ENCODE measurements at regions not wholly inside any gene's neighbourhood (a gene's known extent, or its start where the extent isn't known, plus 50 kb on each side); places are given as distances from the start of the nearest gene placed in this dataset.

DNA sequence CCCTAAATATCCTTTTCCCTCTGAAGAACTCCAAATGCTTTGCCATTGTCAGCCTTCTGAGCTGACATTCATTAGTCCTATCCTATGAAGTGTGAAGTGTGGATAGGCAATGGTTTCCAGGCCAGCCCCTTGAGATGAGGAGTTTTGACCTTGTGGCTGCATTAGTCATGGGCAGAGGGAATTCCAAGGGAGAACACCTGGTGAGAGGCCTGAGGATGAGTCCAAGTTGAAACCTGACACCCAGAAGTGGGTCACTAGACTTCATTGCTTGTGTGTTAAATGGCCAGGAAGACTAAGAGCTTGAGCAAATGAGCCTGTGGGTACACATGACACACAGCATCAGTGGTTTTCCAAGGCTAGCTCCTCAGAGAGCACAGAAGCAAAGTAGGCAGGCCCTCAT lies 260.8 kb downstream of the SKAP2 start:
- DNase-seq (ENCODE audit: low spot score): no peak

DNA sequence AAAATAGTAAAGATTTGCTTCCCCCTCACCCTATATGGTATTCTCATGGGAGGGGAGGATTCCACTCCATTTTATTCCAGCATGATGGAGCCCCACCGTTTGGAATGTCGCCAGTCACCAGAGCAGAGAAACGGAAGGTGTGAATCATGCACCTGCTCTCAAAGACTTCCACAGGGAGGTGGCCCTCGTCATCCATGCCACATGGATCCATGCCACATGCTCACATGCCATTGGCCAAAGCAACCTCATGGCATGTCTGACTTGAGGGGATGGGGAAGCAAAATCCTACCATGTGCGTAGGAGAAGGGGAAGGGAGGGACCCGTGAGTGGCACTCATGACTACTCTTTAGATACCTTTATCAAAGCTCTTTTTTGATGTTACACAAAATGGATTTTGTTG lies 256.0 kb downstream of the SKAP2 start:
- no peak for DNase-seq (ENCODE audit: low spot score)

DNA sequence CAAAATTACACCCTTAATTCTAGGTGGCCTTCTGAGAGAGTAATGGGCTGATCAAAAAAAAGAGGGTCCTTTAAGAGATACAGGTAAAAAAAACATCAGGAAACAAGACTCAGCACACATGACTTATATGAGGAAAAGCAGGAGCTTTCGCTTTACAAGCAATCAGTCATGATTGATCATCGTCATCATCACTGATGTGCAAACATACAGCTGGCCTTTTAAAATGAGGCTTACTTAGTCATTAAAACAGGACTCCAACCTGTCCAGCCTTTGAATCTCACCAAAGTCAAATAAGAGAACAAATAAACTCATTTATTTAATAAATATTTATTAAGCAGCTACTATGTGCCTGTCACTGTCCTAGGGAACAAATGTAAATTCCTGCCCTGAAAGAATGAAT lies 255.3 kb downstream of the SKAP2 start:
- no peak for DNase-seq (ENCODE audit: low spot score)

DNA sequence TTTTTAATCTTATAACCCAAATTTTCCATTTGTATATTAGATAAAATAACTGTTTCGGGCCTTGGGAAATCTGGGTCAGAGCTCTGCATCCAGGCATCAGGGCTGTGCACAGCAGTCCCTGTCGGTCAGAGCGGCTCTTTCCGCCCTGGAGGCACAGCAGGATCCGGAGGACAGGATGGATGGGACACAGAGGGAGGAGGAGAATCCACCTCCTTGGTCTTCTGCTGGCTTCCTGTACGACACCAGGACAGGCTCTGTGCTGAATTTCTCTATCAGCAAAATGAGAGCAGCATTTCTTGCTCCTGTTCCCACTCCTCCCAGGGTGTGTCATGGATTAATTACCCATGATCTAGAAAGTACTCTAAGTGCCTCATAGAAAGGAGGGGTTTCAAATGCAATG lies 254.9 kb downstream of the SKAP2 start:
- DNase-seq (ENCODE audit: low spot score): no peak

DNA sequence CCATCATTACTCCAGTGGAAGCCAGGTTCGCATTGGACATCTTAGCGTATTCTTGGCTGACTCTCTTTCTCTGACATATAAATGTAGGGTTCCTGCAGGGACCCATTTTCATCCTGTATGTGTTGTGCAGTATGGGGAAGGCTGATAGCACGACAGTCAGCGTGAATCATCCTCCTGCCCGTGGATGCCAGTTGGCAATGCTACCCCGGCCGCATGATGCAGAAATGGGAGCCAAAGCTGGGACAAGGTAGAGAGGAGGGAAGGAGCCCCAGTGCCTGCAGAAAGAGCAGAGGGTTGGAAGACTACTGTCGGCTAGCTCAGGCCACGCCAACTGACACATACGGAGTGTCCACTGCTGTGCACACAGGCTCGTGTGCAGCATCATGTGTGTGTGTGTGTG lies 251.6 kb downstream of the SKAP2 start:
- no peak for DNase-seq (ENCODE audit: low spot score)

DNA sequence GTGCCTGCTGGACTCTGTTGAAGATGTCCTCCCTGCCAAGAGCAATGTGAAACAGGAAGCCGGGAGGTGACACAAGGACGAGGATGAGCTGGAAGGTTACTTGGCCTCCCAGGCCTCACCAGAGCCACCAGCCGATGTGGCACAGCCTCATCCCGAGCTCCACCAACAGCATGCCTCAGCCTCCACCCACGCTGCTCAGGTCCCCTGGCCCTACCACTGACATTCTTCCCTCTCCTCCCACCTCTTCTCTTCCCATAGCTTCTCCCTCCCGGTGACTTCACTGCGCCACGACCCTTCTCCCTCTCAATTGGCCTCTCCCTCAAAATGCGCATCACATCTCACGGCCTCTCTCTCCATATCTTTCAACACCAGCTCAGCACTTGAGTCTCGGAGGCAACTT lies 249.9 kb downstream of the SKAP2 start:
- DNase-seq (ENCODE audit: low spot score): no peak

DNA sequence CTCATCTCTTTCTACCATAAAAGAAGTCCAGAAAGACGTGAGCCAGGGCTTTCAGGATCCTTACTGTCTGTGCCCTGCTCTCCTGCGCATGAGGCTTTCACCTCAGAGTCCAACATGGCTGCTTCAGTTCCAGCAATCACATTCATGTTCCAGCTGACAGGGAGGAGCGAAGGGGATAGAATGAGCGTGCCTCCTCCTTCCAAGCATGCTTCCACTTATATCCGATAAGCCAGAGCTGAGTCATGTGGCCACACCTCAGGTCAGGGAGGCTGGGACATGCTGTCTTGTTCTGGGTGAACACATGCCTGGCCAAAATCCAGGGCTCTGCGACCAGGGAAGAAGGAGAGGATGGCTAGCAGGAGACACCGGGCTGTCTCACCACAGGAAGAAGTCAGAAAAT lies 248.2 kb downstream of the SKAP2 start:
- no peak for DNase-seq (ENCODE audit: low spot score)

DNA sequence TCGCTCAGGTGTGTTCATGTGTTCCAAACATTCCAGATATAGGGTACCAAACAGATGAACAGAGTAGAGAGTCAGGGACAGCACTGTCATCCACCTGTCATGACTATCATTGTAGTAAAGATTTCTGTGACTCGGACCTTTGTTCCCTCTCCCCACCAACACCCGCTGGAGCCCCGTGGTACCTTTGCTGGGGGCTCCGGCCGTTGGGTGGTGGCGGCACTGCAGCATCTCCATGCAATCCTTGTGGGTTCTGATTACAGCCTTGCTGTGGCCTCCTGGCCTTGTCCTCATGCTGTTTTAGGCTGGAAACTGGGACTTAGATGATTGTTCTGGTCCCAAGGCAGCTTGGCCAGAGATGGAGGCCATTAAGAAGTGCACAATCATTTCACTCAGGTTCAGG lies 247.3 kb downstream of the SKAP2 start:
- DNase-seq (ENCODE audit: low spot score): no peak

Measured in activated CD4-positive, alpha-beta T cell treated with anti-CD3 and anti-CD28 coated beads, Interleukin-2, Interleukin-4, amounts not matched to agents 100 ng/mL and 50 ng/mL, durations not matched to agents 16 hours and 8 hours (primary cell).